GM23338 (cell line): ENCODE measurements at regions not wholly inside any gene's neighbourhood (a gene's known extent, or its start where the extent isn't known, plus 50 kb on each side); places are given as distances from the start of the nearest gene placed in this dataset.

Experiments used
- ATAC-seq: fragments of 200-7000 bp; cut with Tn5 transposase; 3 replicates; pipeline ENCODE4 v1.9.1; 2020
- DNase-seq: peaks from one replicate; pipeline ENCODE4 v3.0.0-alpha.2; 2015; ENCODE audit warnings: low spot score
- H2AFZ ChIP-seq: fragments of 200-600 bp; sonication (generic); 2 replicates; pipeline ENCODE4 v1.8.0; 2016; ENCODE audit warnings: antibody characterized with exemption, mild to moderate bottlenecking, moderate library complexity
- H3F3A ChIP-seq: fragments of 200-600 bp; sonication (generic); replicated peaks from 2 replicates; pipeline ENCODE4 v1.8.0; 2017; ENCODE audit warnings: antibody characterized with exemption, mixed run types, low read depth
- H3K27ac ChIP-seq: fragments of 200-600 bp; sonication (generic); 2 replicates; pipeline ENCODE4 v1.6.1; 2016; ENCODE audit warnings: low read depth
- H3K27me3 ChIP-seq: fragments of 200-600 bp; sonication (generic); 2 replicates; pipeline ENCODE4 v1.8.0; 2016; ENCODE audit warnings: mild to moderate bottlenecking, mixed run types, moderate library complexity; ENCODE audit not compliant: insufficient read depth
- H3K36me3 ChIP-seq: fragments of 200-600 bp; sonication (generic); 2 replicates; pipeline ENCODE4 v1.8.0; 2016; ENCODE audit warnings: mild to moderate bottlenecking; ENCODE audit not compliant: insufficient read depth
- H3K4me1 ChIP-seq: fragments of 200-600 bp; sonication (generic); 2 replicates; pipeline ENCODE4 v1.8.0; 2016; ENCODE audit warnings: mild to moderate bottlenecking, moderate library complexity; ENCODE audit not compliant: insufficient read depth
- H3K4me2 ChIP-seq: fragments of 200-600 bp; sonication (generic); 2 replicates; pipeline ENCODE4 v1.7.1; 2017; ENCODE audit warnings: mixed run types
- H3K4me3 ChIP-seq: fragments of 200-600 bp; sonication (generic); 2 replicates; pipeline ENCODE4 v1.6.1; 2016; ENCODE audit warnings: mixed run types
- H3K79me2 ChIP-seq: fragments of 200-600 bp; sonication (generic); replicated peaks from 2 replicates; pipeline ENCODE4 v1.8.0; 2017; ENCODE audit warnings: mild to moderate bottlenecking; ENCODE audit not compliant: insufficient read depth
- H3K9me2 ChIP-seq: fragments of 200-600 bp; sonication (generic); 2 replicates; pipeline ENCODE4 v1.8.0; 2017; ENCODE audit not compliant: insufficient read depth
- H4K20me1 ChIP-seq: fragments of 200-600 bp; sonication (generic); replicated peaks from 2 replicates; pipeline ENCODE4 v1.8.0; 2017; ENCODE audit warnings: mild to moderate bottlenecking; ENCODE audit not compliant: insufficient read depth
- H3K27ac Mint-ChIP-seq: 2 replicates; pipeline ENCODE4 v1.8.0; 2020; ENCODE audit warnings: inconsistent platforms, mild to moderate bottlenecking, moderate library complexity, mixed read lengths
- H3K27me3 Mint-ChIP-seq: 3 replicates; pipeline ENCODE4 v1.8.0; 2022; ENCODE audit warnings: low read depth, mild to moderate bottlenecking, moderate library complexity, mixed read lengths, inconsistent platforms; ENCODE audit not compliant: insufficient read depth, poor library complexity
- H3K36me3 Mint-ChIP-seq: 3 replicates; pipeline ENCODE4 v1.8.0; 2021; ENCODE audit warnings: low read depth, mild to moderate bottlenecking, inconsistent platforms, moderate library complexity, mixed read lengths
- H3K4me1 Mint-ChIP-seq: 3 replicates; pipeline ENCODE4 v1.8.0; 2020; ENCODE audit warnings: mild to moderate bottlenecking, inconsistent platforms, mixed read lengths
- H3K4me3 Mint-ChIP-seq: 3 replicates; pipeline ENCODE4 v1.8.0; 2021; ENCODE audit warnings: moderate library complexity, mild to moderate bottlenecking, inconsistent platforms, mixed read lengths
- H3K9me3 Mint-ChIP-seq: 3 replicates; pipeline ENCODE4 v1.8.0; 2020; ENCODE audit warnings: moderate library complexity, mild to moderate bottlenecking, inconsistent platforms, mixed read lengths
- CREB1 ChIP-seq: fragments of 250-450 bp; sonication (Bioruptor Pico); IDR thresholded peaks from 2 replicates; pipeline ENCODE4 v1.5.0; 2020; ENCODE audit warnings: low read depth, mild to moderate bottlenecking, moderate library complexity
- EZH2 ChIP-seq: fragments of 200-600 bp; sonication (generic); IDR thresholded peaks from one replicate; pipeline ENCODE4 v1.8.0; 2017; ENCODE audit warnings: antibody characterized with exemption, mild to moderate bottlenecking, low read depth; ENCODE audit not compliant: unreplicated experiment
- EZH2phosphoT487 ChIP-seq: fragments of 200-600 bp; sonication (generic); IDR thresholded peaks from one replicate; pipeline ENCODE4 v1.8.1; 2018; ENCODE audit warnings: antibody characterized with exemption; ENCODE audit not compliant: unreplicated experiment
- JUNB ChIP-seq: IDR thresholded peaks from one replicate; pipeline ENCODE4 v1.6.1; 2016; ENCODE audit warnings: antibody characterized with exemption; ENCODE audit not compliant: unreplicated experiment
- POLR2AphosphoS5 ChIP-seq: IDR thresholded peaks from 2 replicates; pipeline ENCODE4 v1.6.1; 2016; ENCODE audit warnings: antibody characterized with exemption, low read depth
- ZNF114 ChIP-seq: fragments of 250-450 bp; sonication (Bioruptor Pico); IDR thresholded peaks from 2 replicates; pipeline ENCODE4 v1.5.0; 2020; ENCODE audit warnings: mild to moderate bottlenecking, moderate library complexity
- TF ChIP-seq, protein P1 (sequence below): IDR thresholded peaks from 2 replicates; pipeline ENCODE4 v1.6.1; 2016; ENCODE audit warnings: antibody characterized with exemption
- TF ChIP-seq, protein P2 (sequence below): IDR thresholded peaks from one replicate; pipeline ENCODE4 v1.6.1; 2018; ENCODE audit warnings: antibody characterized with exemption; ENCODE audit not compliant: unreplicated experiment
- TF ChIP-seq, protein P3 (sequence below): fragments of 250-450 bp; sonication (Bioruptor Pico); IDR thresholded peaks from 2 replicates; pipeline ENCODE4 v1.5.0; 2020; ENCODE audit warnings: mild to moderate bottlenecking, moderate library complexity

DNA sequence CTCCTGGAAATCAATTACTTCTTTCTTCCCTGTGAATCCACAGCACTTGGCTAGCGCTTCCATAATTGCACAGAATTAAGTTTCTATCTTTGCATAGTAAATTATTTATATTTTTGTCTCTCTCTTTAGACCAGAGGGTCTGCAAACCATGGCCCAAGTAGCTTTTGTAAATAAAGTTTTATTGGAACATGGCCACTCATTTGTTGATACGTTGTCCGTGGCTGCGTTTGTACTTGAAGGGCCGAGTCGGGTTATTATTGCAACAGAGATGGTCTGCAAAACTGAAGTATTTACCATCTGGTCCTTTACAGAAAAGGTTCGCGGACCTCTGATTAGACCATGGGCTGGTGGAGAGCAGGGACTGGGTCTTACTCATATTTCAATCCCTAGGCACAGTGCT lies 102.5 kb downstream of the RPLP1 start:
- Histone ChIP-seq H3K36me3 (no peaks in the 10 kb centered on the region), H4K20me1 (no peaks in the 10 kb centered on the region), H3F3A (no peaks in the 10 kb centered on the region), H3K4me2 (no peak overlapping the region), H3K4me1 (peaks cover 16% of the 10 kb centered on the region), H3K9me2 (no peaks in the 10 kb centered on the region), H2AFZ (0 out of 2 replicates have a peak overlapping the region, but pooled peaks have one; percentile 40), H3K27ac (no peak overlapping the region), H3K27me3 (no peaks in the 10 kb centered on the region), H3K79me2 (no peaks in the 10 kb centered on the region), H3K4me3 (no peak overlapping the region)
- Mint-ChIP-seq H3K4me1 (peaks cover 28% of the 10 kb centered on the region), H3K36me3 (no peaks in the 10 kb centered on the region), H3K9me3 (peaks cover 11% of the 10 kb centered on the region; the same call in 2 of the 3 replicates), H3K27me3 (peaks cover 4% of the 10 kb centered on the region), H3K4me3 (no peak overlapping the region), H3K27ac (no peak overlapping the region)
- DNase-seq (no peak), ATAC-seq (no peak)
- TF ChIP-seq, protein P1, sequence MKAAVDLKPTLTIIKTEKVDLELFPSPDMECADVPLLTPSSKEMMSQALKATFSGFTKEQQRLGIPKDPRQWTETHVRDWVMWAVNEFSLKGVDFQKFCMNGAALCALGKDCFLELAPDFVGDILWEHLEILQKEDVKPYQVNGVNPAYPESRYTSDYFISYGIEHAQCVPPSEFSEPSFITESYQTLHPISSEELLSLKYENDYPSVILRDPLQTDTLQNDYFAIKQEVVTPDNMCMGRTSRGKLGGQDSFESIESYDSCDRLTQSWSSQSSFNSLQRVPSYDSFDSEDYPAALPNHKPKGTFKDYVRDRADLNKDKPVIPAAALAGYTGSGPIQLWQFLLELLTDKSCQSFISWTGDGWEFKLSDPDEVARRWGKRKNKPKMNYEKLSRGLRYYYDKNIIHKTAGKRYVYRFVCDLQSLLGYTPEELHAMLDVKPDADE = no peak
- TF ChIP-seq, protein P2, sequence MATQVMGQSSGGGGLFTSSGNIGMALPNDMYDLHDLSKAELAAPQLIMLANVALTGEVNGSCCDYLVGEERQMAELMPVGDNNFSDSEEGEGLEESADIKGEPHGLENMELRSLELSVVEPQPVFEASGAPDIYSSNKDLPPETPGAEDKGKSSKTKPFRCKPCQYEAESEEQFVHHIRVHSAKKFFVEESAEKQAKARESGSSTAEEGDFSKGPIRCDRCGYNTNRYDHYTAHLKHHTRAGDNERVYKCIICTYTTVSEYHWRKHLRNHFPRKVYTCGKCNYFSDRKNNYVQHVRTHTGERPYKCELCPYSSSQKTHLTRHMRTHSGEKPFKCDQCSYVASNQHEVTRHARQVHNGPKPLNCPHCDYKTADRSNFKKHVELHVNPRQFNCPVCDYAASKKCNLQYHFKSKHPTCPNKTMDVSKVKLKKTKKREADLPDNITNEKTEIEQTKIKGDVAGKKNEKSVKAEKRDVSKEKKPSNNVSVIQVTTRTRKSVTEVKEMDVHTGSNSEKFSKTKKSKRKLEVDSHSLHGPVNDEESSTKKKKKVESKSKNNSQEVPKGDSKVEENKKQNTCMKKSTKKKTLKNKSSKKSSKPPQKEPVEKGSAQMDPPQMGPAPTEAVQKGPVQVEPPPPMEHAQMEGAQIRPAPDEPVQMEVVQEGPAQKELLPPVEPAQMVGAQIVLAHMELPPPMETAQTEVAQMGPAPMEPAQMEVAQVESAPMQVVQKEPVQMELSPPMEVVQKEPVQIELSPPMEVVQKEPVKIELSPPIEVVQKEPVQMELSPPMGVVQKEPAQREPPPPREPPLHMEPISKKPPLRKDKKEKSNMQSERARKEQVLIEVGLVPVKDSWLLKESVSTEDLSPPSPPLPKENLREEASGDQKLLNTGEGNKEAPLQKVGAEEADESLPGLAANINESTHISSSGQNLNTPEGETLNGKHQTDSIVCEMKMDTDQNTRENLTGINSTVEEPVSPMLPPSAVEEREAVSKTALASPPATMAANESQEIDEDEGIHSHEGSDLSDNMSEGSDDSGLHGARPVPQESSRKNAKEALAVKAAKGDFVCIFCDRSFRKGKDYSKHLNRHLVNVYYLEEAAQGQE = no peak
- TF ChIP-seq POLR2AphosphoS5 (no peak), CREB1 (CRISPR knock-in tag) (no peak), EZH2 (no peak), EZH2phosphoT487 (no peak), JUNB (no peak), ZNF114 (no peak)
- TF ChIP-seq, protein P3, sequence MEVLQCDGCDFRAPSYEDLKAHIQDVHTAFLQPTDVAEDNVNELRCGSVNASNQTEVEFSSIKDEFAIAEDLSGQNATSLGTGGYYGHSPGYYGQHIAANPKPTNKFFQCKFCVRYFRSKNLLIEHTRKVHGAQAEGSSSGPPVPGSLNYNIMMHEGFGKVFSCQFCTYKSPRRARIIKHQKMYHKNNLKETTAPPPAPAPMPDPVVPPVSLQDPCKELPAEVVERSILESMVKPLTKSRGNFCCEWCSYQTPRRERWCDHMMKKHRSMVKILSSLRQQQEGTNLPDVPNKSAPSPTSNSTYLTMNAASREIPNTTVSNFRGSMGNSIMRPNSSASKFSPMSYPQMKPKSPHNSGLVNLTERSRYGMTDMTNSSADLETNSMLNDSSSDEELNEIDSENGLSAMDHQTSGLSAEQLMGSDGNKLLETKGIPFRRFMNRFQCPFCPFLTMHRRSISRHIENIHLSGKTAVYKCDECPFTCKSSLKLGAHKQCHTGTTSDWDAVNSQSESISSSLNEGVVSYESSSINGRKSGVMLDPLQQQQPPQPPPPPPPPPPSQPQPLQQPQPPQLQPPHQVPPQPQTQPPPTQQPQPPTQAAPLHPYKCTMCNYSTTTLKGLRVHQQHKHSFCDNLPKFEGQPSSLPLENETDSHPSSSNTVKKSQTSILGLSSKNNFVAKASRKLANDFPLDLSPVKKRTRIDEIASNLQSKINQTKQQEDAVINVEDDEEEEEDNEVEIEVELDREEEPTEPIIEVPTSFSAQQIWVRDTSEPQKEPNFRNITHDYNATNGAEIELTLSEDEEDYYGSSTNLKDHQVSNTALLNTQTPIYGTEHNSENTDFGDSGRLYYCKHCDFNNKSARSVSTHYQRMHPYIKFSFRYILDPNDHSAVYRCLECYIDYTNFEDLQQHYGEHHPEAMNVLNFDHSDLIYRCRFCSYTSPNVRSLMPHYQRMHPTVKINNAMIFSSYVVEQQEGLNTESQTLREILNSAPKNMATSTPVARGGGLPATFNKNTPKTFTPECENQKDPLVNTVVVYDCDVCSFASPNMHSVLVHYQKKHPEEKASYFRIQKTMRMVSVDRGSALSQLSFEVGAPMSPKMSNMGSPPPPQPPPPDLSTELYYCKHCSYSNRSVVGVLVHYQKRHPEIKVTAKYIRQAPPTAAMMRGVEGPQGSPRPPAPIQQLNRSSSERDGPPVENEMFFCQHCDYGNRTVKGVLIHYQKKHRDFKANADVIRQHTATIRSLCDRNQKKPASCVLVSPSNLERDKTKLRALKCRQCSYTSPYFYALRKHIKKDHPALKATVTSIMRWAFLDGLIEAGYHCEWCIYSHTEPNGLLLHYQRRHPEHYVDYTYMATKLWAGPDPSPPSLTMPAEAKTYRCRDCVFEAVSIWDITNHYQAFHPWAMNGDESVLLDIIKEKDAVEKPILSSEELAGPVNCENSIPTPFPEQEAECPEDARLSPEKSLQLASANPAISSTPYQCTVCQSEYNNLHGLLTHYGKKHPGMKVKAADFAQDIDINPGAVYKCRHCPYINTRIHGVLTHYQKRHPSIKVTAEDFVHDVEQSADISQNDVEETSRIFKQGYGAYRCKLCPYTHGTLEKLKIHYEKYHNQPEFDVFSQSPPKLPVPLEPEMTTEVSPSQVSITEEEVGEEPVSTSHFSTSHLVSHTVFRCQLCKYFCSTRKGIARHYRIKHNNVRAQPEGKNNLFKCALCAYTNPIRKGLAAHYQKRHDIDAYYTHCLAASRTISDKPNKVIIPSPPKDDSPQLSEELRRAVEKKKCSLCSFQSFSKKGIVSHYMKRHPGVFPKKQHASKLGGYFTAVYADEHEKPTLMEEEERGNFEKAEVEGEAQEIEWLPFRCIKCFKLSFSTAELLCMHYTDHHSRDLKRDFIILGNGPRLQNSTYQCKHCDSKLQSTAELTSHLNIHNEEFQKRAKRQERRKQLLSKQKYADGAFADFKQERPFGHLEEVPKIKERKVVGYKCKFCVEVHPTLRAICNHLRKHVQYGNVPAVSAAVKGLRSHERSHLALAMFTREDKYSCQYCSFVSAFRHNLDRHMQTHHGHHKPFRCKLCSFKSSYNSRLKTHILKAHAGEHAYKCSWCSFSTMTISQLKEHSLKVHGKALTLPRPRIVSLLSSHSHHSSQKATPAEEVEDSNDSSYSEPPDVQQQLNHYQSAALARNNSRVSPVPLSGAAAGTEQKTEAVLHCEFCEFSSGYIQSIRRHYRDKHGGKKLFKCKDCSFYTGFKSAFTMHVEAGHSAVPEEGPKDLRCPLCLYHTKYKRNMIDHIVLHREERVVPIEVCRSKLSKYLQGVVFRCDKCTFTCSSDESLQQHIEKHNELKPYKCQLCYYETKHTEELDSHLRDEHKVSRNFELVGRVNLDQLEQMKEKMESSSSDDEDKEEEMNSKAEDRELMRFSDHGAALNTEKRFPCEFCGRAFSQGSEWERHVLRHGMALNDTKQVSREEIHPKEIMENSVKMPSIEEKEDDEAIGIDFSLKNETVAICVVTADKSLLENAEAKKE (CRISPR knock-in tag) = no peak
